ENCODE measurements at regions not wholly inside any gene's neighbourhood (a gene's known extent, or its start where the extent isn't known, plus 50 kb on each side); places are given as distances from the start of the nearest gene placed in this dataset.

DNA sequence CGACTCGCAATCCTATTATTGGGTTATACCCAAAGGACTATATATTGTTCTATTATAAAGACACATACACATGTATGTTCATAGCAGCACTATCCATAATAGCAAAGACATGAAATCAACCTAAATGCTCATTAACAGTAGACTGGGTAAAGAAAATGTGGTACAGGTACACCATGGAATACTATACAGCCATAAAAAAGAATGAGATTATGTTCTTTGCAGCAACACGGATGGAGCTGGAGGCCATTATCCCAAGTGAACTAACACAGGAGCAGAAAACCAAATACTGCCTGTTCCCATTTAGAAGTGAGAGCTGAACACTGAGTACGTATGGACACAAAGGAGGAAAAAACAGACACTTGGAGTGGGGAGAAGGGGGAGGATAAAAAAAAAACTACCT, 536.8 kb upstream of the DPP6 start:
- ATAC-seq (ENCODE audit: low FRiP score in 2 of 2) (no peak), DNase-seq (no peak)
- no peaks in the 10 kb centered on the region for H3K36me3 ChIP-seq
- peaks cover 0 to 4% (median 1%) of the 10 kb centered on the region in 4 donors for H3K9me3 ChIP-seq
- no peak overlapping the region for H3K4me3 ChIP-seq
- no peaks in the 10 kb centered on the region for H3K4me1 ChIP-seq
- no peaks in the 10 kb centered on the region for H3K27me3 ChIP-seq
- no peak for TF ChIP-seq POLR2AphosphoS5 (IDR thresholded peaks at IDR 0.05)
- TF ChIP-seq, protein P1, sequence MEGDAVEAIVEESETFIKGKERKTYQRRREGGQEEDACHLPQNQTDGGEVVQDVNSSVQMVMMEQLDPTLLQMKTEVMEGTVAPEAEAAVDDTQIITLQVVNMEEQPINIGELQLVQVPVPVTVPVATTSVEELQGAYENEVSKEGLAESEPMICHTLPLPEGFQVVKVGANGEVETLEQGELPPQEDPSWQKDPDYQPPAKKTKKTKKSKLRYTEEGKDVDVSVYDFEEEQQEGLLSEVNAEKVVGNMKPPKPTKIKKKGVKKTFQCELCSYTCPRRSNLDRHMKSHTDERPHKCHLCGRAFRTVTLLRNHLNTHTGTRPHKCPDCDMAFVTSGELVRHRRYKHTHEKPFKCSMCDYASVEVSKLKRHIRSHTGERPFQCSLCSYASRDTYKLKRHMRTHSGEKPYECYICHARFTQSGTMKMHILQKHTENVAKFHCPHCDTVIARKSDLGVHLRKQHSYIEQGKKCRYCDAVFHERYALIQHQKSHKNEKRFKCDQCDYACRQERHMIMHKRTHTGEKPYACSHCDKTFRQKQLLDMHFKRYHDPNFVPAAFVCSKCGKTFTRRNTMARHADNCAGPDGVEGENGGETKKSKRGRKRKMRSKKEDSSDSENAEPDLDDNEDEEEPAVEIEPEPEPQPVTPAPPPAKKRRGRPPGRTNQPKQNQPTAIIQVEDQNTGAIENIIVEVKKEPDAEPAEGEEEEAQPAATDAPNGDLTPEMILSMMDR (IDR thresholded peaks at IDR 0.05): no peak
- H3K27ac ChIP-seq: no peak overlapping the region
- 91 to 94% methylated on average over 4 of the region's 4 CpGs for WGBS, 2 donors

DNA sequence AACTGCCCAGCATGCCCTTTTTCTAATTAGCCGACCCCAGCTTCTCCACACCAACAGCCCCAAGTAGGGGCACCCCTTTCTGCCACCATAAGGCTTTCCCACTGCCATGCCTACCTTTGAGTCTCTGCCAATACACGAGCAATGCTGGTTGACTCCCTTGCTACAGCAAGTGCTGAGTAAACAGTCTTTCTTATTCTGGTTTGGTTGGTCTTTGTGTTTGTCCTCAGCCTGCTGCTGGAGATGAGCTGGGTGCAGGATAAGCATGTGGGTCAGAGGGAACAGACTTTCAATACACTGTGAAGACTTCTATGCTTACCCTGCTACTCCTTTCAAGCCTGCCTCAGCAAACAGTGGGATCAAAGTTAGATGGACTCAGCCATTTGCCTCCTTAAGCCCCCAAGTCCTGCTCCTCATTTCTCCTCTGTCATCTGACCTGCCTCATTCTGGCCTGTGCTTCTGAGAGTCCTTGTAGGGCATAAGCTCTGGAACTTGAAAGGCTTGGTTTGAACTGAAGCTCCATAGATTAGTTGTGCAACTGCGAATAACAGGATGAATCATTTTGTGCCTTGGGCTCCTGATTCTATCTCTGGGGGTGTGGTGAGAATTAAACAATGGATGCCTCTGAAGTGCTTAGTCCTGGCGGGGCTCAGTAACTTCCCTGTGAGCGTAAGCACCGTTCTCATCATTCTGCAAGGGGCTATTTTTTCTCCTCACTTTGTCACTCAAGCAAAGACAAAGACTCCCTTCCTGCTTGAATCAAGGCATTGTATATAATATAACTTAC, 533.8 kb upstream of the DPP6 start:
- Histone ChIP-seq H3K9me3 (peaks cover 0 to 4% (median 1%) of the 10 kb centered on the region in 4 donors), H3K4me3 (no peak overlapping the region), H3K27ac (peak overlapping the region in 1 of 4 donors; percentile 30), H3K27me3 (no peaks in the 10 kb centered on the region), H3K36me3 (no peaks in the 10 kb centered on the region), H3K4me1 (no peaks in the 10 kb centered on the region)
- ATAC-seq (ENCODE audit: low FRiP score in 2 of 2) (no peak), DNase-seq (no peak)
- no peak for TF ChIP-seq POLR2AphosphoS5 (IDR thresholded peaks at IDR 0.05)
- WGBS, 2 donors: 70 to 76% methylated on average over 6 of the region's 6 CpGs

DNA sequence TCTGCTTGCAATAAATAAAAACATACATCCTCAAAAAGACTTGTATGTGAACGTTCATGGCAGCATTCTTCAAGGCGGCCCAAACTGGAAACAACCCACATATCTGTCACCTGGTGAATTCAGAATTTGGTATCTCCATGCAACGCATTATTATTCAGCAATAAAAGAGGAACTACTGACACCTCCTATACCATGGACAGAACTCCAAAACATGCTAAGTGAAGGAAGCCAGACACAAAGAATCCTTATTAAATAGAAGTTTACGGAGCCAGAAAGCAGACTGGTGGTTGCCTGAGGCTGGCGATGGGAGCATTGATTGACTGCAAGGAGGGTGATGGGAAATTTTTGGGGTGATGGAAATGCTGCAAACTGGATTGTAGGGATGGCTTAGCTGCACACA, 530.8 kb upstream of the DPP6 start:
- no peak overlapping the region for H3K27ac ChIP-seq
- DNase-seq (no peak), ATAC-seq (ENCODE audit: low FRiP score in 2 of 2) (no peak)
- H3K4me3 ChIP-seq: no peak overlapping the region
- TF ChIP-seq EP300 (IDR thresholded peaks at IDR 0.05) (no peak), POLR2A (IDR thresholded peaks at IDR 0.05) (no peak), POLR2AphosphoS5 (IDR thresholded peaks at IDR 0.05) (no peak)
- TF ChIP-seq, protein P1 (IDR thresholded peaks at IDR 0.05): no peak
- no peaks in the 10 kb centered on the region for H3K27me3 ChIP-seq
- H3K4me1 ChIP-seq: no peaks in the 10 kb centered on the region
- WGBS, 2 donors: 90 to 93% methylated on average over 5 of the region's 5 CpGs
- no peaks in the 10 kb centered on the region for H3K36me3 ChIP-seq
- no peaks in the 10 kb centered on the region for H3K9me3 ChIP-seq

DNA sequence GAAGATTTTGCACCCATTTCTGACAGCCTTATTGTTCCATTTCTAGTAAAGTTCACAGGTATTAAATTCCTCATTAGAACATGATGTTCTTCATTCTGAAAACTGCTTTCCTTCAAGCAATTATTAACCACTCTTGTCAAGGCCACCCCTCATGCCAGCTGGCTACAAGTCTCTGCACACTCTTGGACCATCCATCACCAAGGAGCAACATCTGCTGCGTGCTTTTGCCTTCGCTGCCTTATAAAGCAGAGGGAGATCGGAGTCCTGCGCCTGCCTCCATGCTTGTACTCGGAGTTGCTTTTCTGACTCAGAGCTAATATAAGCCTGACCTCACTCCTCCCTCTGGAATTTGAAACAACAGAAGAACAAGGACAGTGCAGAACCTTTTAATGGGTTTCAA, 529.9 kb upstream of the DPP6 start:
- Histone ChIP-seq H3K27ac (no peak overlapping the region), H3K27me3 (no peaks in the 10 kb centered on the region), H3K4me1 (no peaks in the 10 kb centered on the region), H3K36me3 (no peaks in the 10 kb centered on the region), H3K9me3 (no peaks in the 10 kb centered on the region), H3K4me3 (no peak overlapping the region)
- ATAC-seq (ENCODE audit: low FRiP score in 2 of 2) (peak in 1 of 2 donors; percentile 66), DNase-seq (no peak)
- no peak for TF ChIP-seq EP300 (IDR thresholded peaks at IDR 0.05)
- 61 to 78% methylated on average over 5 of the region's 5 CpGs for WGBS, 2 donors

DNA sequence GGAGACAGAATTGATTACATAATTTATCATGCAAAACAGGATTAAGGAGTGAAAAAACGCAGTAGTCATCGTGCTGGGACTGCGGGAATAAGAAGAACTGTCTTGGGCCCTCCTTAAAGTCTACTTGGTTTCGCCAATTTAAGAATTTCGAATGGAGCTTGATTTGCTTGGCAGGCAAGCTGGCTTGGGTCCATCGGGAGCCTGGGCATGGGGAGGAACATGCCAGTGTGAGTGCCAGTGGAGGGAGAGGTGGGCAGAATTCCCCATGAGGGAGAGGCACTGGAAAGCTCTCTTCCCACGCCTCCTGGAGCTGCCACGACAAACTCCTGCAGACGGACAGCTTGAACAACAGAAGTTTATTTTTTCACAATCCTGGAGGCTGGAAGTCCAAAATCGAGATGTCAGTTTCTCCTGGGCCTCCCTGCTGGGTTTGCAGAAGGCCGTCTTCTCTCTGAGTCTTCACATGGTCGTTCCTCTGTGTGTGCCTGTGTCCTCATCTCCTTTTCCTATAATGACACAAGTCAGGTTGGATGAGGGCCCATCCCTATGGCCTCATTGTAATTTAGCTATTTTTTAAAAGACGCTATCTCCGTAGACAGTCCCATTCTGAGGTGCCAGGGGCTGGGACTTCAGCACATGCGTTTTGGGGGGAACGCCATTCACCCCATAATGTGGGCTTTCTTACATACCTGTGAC, 528.7 kb upstream of the DPP6 start:
- WGBS, 2 donors: 79 to 84% methylated on average over 16 of the region's 16 CpGs
- TF ChIP-seq, protein P1 (IDR thresholded peaks at IDR 0.05): no peak
- no peak for TF ChIP-seq POLR2A (IDR thresholded peaks at IDR 0.05)
- no peak for TF ChIP-seq POLR2AphosphoS5 (IDR thresholded peaks at IDR 0.05)
- TF ChIP-seq EP300 (IDR thresholded peaks at IDR 0.05): no peak
- H3K4me1 ChIP-seq: no peaks in the 10 kb centered on the region
- ATAC-seq (ENCODE audit: low FRiP score in 2 of 2) (no peak), DNase-seq (no peak)
- H3K36me3 ChIP-seq: no peaks in the 10 kb centered on the region
- no peak overlapping the region for H3K4me3 ChIP-seq
- H3K27ac ChIP-seq: no peak overlapping the region
- H3K9me3 ChIP-seq: no peaks in the 10 kb centered on the region
- H3K27me3 ChIP-seq: no peaks in the 10 kb centered on the region
